NCI-H460 (cell line): ENCODE measurements at regions not wholly inside any gene's neighbourhood (a gene's known extent, or its start where the extent isn't known, plus 50 kb on each side); places are given as distances from the start of the nearest gene placed in this dataset.
A peak's percentile ranks its signal among the peaks of the same experiment; 100 is the strongest.

ENCODE experiments used
- DNase-seq: peaks from one replicate; pipeline ENCODE4 v3.0.0-alpha.2; 2016; ENCODE audit warnings: low read depth; ENCODE audit errors: extremely low read depth

DNA sequence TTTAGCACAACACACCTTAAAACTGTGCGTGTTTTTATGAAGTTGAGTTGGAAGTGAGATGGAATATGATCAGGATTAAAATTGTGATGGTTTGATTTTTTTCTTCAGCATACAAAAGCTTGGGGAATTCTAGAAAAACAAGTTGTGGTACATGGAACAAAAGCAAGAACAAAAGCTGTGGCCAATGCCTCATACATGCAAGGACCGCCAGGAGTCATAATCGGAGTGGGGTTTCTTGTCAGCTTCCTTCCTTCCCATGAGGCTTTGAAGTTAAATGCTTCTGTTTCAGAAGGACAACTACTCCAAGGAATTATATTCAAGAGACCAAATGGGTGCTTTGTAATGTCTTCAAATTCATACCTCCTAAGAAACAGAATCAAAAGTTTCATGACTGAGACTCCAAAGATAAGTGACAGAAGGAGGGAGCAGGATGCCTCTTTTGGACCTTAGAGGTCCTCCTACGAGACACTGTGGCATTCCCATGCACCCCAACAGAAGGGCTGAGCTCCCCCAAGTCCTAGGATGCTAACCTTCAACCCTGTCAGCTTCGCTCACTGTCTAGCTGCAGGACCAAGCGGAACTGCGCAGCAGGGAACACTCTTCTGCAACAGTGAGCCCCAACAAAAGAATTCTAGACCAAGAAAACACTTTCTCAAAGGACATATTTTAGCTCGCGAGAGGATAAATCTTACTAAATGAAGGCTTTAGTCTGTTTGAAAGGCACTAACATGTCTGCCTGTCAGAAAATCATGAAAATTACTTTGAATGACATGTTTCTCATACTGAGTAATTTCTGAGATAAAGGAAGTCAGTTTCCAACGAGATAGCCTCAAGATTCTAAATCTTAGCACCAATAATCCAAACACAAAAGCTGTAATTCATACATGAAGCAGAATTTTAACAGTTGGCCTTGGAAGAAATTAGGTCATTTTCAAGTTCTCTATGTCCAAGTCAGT lies 108.5 kb upstream of the NHSL1 start:
- no peak for DNase-seq

DNA sequence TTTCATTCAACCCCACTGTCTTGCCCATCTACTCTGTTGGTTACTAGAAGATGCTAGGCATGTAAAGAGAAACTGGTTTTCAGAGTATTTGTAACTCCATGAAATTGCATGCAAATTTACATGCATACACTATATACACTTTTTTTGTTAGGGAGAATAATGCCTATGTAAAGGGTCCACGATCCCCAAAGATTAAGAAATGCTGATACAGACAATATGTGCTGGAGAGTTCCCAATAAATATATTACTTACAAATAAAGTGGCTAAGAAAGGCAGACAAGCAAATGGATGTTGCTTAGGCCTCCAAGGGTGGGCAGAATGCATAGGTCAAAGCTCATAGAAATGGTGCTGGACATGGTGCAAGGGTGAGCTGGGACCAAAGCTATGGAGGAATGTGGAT lies 109.6 kb upstream of the NHSL1 start:
- DNase-seq: no peak

DNA sequence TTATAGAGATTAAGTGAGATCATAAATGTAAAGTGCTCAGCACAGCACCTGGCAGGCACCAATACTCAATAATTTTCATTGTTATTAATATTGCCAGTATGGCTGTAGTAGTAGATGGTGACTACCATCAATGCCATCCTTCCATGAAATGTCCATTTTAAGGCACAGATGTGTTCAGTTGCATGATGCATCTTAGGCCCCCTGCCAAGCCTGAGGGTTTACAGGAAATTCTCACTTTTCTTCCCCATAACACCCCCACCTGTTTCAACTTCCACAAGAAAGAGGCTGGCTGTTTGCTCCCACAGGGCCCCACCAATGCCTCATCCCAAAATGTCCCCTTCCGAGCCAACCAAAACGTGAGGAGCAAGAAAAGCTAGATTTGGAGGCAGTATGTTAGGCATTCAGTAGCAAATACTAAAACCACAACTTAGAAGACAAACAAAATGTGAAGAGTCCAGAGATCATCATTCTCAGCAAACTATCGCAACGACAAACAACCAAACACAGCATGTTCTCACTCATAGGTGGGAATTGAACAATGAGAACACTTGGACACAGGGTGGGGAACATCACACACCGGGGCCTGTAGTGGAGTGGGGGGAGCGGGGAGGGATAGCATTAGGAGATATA lies 110.6 kb upstream of the NHSL1 start:
- no peak for DNase-seq

DNA sequence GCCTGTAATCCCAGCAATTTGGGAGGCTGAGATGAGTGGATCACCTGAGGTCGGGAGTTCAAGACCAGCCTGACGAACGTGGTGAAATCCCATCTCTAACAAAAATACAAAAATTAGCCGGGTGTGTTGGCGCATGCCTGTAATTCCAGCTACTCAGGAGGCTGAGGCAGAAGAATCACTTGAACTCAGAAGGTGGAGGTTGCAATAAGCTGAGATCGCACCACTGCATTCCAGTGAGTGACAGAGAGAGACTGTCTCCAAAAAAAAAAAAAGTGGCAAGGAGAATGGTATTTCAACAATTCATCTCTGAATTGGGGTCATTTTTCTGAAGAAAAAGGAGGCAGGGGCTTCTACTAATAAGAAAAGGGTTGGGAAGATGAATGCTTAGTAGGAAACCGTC lies 111.5 kb upstream of the NHSL1 start:
- no peak for DNase-seq

DNA sequence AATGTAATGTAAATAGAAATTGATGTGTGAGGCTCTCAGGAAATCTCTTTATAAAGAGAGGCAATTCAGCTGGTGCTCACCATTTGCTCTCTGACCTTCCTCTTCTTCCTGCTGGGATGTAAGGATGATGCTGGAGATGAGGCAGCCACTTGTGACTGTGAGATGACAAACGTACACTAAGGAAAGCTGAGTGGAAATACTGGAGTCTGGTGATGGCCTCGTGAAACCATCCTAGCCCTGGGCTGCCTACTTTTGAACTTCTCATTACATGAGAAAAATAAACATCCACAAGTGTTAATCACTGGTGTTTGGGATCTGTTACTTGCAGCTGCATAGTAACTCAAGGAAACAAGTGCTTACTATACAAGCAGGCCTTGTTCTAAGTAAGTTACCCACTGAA lies 114.9 kb upstream of the NHSL1 start:
- no peak for DNase-seq

DNA sequence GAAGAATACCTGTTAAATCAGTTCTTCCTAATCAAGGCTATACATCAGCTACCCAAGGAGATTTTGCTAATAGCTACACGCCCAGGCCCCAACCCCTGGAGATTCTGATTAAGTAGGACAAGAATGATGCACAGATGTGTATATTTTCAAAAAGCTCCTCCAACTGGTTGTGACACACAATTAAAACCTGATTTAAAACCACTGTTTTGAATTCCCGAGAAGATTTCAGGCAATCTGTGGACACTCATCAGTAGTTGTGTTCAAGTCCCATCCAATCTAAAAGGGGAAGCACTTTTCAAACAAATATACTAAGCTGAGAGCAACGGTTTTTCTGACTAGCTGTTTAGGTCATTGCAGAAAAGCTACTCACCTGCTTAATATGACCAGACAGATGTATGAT lies 118.9 kb upstream of the NHSL1 start:
- DNase-seq: no peak

DNA sequence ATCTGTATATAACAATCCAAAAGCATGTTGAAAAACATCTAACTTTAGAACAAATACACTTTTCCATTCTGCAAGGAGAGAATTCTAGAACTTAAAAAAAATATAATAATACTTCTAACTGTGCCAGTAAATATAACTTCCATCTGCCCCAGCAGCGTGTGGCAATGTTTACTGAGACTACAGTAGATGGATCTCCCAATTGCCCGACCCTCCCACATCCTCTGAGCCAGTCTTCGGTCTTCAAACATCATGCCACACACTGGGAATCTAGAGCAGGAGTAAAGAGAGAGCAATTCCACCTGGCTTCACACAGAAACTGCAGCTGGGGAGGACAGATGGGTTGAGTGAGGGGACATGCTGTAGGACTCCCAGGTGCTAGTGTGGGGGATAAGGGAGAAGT lies 121.3 kb upstream of the NHSL1 start:
- DNase-seq: no peak

DNA sequence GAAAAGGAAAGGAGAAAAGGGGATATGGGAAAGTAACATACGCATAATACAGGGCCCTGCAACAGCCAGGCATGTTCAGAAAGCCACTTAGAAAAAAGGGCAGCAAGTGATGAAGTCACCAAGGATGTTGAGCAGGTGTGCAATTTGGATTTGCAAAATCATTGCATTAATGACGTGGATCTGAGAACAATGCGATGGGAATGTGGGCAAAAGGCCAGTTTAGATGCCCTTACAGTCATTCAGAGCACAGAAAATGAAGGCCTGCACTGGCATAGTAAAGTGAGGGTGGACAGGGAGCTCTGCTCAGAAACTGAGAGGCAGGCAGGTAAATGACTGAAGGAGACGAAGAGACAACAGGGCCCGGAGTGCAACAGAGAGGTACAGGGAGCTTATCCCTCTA lies 123.7 kb upstream of the NHSL1 start:
- no peak for DNase-seq

DNA sequence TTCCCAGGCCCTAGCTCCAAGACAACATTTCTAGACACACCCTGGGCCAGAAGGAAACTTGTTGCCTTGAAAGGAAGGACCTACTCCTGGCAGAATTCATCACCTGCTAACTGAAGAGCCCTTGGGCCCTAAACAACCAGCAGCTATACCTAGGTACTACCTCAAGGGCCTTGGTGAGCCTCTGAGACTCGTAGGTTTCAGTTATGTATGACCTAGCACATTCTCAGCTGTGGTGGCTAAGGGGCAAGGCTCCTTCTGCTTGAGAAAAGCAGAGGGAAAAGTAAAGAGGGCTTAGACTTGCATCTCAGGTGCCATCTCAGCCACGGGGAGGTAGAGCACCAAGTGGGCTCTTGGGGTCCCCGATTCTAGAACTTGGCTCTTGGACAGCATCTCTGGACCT lies 132.3 kb upstream of the NHSL1 start:
- no peak for DNase-seq

DNA sequence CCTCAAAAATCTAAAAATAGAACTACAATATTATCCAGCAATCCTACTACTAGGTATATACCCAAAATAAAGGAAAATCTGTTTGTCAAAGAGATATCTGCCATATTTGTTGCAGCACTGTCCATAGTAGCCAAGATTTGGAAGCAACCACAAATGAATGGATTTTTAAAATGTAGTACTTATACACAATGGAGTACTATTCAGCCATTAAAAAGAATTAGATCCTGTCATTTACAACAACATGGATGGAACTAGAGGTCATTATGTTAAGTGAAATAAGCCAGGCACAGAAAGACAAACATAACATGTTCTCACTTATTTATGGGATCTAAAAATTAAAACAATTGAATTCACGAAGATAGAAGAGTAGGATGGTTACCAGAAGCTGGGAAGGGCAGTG lies 135.7 kb upstream of the CCDC28A start:
- no peak for DNase-seq

DNA sequence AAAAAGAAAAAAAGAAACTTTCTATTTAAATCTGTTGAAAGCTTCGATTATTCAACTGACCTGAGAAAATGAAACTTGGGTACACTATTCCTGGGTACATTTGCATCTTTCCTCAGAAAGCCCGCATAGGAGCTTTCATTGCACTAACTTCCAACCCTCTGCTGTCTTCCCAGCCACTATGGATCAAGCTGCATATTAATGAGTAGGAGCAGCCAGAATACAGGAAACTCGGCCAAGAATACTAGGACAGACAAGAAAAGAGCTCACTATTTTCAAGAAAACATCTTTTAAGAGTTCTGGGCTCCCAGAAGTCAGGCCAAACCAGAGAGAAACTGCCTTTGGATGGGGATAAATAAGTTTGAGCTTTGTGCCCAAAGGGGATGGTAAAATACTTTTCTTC lies 135.0 kb upstream of the CCDC28A start:
- DNase-seq: no peak

DNA sequence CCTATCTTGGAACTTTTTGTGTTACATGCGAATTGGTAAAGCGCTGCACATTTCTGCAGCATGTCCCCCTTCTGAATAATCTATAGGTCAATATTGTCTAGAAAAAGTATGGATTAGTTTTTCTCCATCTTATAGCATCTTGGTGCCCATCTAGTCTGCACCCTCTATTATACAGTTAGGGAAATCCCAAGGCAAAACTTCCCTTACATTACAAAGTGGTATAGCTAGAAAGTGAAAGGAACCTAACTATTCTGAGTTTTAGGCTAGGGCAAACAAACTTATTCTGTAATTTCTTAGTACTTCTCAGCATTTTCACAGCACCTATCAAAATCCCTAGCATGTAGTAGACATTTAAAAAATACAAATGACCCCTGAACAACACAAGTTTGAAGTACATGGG lies 133.5 kb upstream of the CCDC28A start:
- DNase-seq: no peak

DNA sequence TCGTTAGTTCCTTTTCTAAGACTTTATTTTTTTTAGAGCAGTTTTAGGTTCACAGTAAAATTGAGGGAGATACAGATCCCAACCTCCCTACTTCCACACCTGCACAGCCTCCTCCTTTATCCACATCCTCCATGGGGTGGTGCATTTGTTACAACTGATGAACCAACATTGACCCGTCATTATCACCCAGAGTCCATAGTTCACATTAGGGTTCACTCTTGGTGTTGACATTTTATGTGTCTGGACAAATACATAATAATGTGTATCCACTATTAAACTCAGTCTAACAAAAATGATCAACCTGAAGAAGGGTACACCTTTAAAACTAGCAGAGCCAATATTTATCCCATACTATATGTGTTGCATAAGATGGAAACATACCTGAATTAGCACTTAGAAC lies 130.4 kb upstream of the CCDC28A start:
- no peak for DNase-seq

DNA sequence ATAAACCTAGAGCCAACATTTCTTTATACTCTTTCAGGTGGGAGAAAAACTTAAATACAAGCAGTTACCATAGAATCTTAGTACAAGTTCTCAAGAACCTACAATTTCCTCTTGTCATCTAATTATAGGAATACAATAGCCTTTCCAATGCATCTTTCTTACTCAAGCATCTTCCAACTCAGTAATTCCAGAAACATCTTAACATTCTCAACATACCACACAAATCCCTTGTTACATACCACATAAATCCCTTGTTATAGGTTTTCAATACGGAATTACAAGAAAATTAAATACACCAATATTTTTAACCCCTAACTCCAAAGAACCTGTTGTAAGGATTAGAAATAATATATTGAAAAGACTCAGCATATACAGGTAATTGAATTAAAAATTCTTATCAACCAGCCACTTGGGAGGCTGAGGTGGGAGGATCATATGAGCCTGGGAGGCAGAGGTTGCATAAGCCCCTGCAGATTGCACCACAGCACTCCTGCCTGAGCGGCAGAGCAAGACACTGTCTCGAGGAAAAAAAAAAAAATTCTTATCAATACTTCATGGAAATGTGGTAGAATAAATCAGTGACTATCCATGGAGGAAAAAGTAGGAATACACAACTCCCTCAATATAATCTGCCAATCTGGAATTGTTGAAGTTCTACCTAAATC lies 127.5 kb upstream of the CCDC28A start:
- no peak for DNase-seq

DNA sequence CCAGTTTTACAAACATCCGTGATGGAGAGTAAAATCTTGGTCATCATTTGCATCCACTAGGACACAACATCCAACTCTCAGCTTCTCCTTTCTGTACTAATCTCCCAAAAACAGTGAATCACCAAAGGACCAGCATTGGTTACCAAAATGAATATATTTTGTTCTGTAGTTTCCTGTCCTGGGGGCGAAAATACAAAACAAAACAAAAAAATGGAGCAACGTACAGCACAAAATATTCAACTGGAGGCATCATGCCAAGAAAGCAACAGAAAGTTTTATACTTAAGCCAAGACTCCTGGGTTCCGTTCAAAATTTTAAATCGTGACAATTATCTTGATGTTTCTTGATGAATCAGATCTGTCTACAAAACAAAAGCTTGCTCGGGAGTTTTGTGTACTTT lies 126.6 kb upstream of the CCDC28A start:
- DNase-seq: no peak

DNA sequence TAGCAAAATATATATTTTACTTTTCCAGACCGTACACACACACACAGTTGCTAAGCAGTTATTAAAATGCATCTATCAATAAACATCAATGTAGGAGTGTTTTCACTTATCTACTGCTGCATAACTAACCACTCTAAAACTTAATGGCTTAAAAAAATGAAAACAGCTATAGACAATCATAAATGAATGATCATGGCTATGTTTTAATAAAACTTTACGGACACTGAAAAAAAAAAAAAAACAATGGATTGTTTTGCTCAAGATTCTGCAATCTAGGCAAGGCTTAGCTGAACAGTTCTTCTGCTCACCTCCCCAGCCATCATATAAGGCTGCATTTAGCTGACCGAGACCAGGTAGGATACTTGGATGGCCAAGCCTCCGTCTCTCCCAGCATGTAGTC lies 125.4 kb upstream of the CCDC28A start:
- DNase-seq: no peak

DNA sequence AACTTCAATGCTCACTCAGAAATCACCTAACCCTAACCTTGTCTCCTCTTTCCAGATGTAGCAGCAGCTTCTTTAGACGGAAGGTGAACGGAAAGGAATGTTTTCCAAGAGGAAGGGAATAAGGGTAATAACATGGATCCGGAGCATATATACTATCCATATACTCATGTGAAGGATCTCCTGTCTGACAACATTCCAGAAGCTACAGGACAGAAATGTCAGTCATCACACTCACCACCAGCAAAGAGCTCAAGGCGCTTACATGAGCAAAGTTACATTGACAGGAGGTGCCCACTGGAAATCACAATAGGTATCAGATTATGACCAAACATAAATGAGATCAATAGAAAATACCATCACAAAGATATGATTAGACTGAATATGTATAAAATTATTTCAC lies 122.1 kb upstream of the CCDC28A start:
- DNase-seq: no peak

DNA sequence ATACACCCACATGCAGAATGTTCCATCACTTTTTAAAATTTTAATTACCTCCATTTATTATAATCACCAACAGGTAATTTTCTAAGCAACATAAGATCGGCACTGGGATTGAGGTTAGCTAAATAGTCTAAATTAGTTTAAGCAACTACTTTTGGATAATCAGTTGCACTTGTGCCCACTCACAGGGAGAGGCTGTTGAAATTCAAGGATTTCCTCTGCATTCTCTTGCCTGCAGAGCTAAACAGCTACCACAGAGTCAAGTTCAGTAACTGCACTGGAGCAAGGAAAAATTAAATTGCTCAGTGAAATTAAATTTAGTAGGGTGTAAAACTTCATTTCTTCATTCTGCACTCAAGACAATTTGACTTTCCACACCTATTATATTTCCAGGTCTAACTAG lies 120.7 kb upstream of the CCDC28A start:
- no peak for DNase-seq

DNA sequence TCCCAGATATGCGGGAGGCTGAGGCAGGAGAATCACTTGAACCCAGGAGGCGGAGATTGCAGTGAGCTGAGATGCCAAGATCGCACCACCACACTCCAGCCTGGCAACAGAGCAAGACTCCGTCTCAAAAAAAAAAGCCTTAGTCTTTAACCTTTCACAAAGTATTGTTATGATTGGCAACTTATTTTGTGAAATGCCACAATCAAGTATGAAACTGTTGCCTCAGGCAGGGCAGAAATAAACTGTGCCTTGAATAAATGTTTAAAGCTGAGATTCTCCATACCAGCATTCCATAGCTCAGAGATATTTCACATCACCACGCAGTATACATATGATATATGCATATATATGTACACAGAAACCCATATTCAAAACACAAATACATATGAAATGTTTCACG lies 120.1 kb upstream of the CCDC28A start:
- peak; percentile 62 for DNase-seq

DNA sequence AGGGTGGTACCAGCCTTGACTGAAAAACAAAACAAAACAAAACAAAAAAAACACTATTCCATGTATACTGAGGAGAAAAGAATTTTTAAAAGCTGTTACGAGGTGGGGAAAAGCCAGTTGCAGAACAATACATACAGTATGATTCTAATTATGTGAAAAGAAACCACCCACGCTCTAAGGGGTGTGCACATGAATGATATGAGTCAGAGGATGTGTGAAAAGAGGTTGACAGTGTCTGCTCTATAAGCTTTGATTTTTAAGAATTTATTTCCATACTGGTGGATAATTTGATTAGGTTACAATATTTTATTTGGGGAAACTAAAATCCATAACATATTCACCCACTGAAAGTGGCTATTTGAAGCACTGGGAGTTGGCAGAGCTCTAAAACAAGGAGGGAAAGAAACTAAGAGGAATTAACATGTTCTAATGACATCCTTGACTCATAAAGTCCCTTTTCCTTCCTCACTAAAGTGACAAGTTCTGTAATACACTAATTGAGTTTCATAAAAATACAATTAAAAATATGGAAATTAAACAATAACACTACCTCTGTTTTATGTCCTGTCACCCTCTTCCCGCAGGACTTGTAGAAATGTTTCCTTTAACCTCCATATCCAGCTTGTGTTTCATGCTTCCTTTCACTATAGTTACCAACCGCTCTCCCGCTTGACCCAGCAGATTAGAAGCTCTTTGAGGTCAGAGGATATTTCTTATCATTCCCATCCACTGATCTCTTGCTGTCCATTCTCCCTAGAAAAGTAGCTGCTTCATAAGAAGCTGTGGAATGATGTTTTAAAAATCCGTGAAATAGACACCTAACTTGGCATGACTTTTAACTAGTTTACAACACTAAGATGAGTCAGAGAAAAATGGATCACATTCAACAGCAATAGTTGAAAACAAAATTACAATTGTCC lies 118.6 kb upstream of the CCDC28A start:
- DNase-seq: no peak

DNA sequence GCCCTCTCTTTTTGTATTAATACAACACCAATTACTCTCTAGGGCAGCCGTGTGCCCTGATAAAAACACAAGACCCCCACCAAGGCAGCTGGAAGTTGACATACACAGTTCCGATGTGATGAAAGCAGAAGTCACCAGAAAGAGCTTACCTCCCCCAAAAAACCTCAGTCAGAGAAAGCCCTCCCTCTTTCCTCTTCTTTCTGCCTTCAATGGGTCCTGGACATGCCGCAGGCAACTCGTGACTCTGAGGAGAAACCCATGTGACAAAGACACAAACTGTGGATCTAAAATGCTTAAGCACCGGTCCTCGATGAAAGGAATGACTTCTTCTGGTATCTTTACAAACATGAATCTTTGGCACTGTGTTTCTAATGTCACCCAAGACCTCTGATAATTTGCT lies 117.7 kb upstream of the CCDC28A start:
- DNase-seq: no peak
